Neural progenitor cell (in vitro differentiated cells): ENCODE measurements at regions not wholly inside any gene's neighbourhood (a gene's known extent, or its start where the extent isn't known, plus 50 kb on each side); places are given as distances from the start of the nearest gene placed in this dataset.
"Not testable (repeated sequence)": the region's sequence is repeated elsewhere in the genome, so short reads cannot be mapped to it uniquely, and the experiment has no call there.

ENCODE experiments used
- DNase-seq: peaks from one replicate; pipeline ENCODE4 v3.0.0-alpha.2; 2016; ENCODE audit warnings: low spot score
- H2AFZ ChIP-seq: fragments of 200-600 bp; sonication (generic); replicated peaks from 2 replicates; pipeline ENCODE4 v1.6.1; 2016; ENCODE audit warnings: antibody characterized with exemption
- H3F3A ChIP-seq: fragments of 200-600 bp; sonication (generic); 2 replicates; pipeline ENCODE4 v1.6.1; 2016; ENCODE audit warnings: antibody characterized with exemption, low read depth
- H3K27ac ChIP-seq: fragments of 200-600 bp; sonication (generic); 2 replicates; pipeline ENCODE4 v1.5.1; 2016; ENCODE audit warnings: mild to moderate bottlenecking
- H3K27me3 ChIP-seq: fragments of 200-600 bp; sonication (generic); 2 replicates; pipeline ENCODE4 v1.6.1; 2016; ENCODE audit warnings: mild to moderate bottlenecking, moderate library complexity
- H3K36me3 ChIP-seq: fragments of 200-600 bp; sonication (generic); 2 replicates; pipeline ENCODE4 v1.5.1; 2016
- H3K4me1 ChIP-seq: fragments of 200-600 bp; sonication (generic); 2 replicates; pipeline ENCODE4 v1.6.1; 2016; ENCODE audit warnings: mixed run types
- H3K4me2 ChIP-seq: fragments of 200-600 bp; sonication (generic); 2 replicates; pipeline ENCODE4 v1.6.1; 2016
- H3K4me3 ChIP-seq: fragments of 200-600 bp; sonication (generic); 2 replicates; pipeline ENCODE4 v1.5.1; 2016
- H3K79me2 ChIP-seq: fragments of 200-600 bp; sonication (generic); 2 replicates; pipeline ENCODE4 v1.6.1; 2016; ENCODE audit warnings: low read depth
- H3K9ac ChIP-seq: fragments of 200-600 bp; sonication (generic); 2 replicates; pipeline ENCODE4 v1.6.1; 2016
- H3K9me3 ChIP-seq: fragments of 200-600 bp; sonication (generic); 2 replicates; pipeline ENCODE4 v1.5.1; 2016; ENCODE audit warnings: low read depth
- H4K20me1 ChIP-seq: fragments of 200-600 bp; sonication (generic); 2 replicates; pipeline ENCODE4 v1.6.1; 2016; ENCODE audit warnings: low read depth
- H3K27ac Mint-ChIP-seq: 3 replicates; pipeline ENCODE4 v1.8.0; 2021; ENCODE audit warnings: mixed read lengths
- H3K27me3 Mint-ChIP-seq: 2 replicates; pipeline ENCODE4 v1.8.0; 2022; ENCODE audit warnings: low read depth, mild to moderate bottlenecking, inconsistent platforms, moderate library complexity, mixed read lengths; ENCODE audit not compliant: insufficient read depth
- H3K36me3 Mint-ChIP-seq: 3 replicates; pipeline ENCODE4 v1.8.0; 2021; ENCODE audit warnings: mixed read lengths
- H3K4me1 Mint-ChIP-seq: 3 replicates; pipeline ENCODE4 v1.8.0; 2021; ENCODE audit warnings: mixed read lengths
- H3K4me3 Mint-ChIP-seq: 3 replicates; pipeline ENCODE4 v1.8.0; 2021; ENCODE audit warnings: mild to moderate bottlenecking, moderate library complexity, mixed read lengths
- H3K9me3 Mint-ChIP-seq: 3 replicates; pipeline ENCODE4 v1.8.0; 2020; ENCODE audit warnings: mixed read lengths
- CTCF ChIP-seq: fragments of 200-600 bp; sonication (generic); IDR thresholded peaks from 2 replicates; pipeline ENCODE4 v1.5.1; 2017; ENCODE audit warnings: antibody characterized with exemption, mild to moderate bottlenecking
- EZH2 ChIP-seq: fragments of 200-600 bp; sonication (generic); IDR thresholded peaks from 2 replicates; pipeline ENCODE4 v1.6.1; 2017; ENCODE audit warnings: antibody characterized with exemption, mild to moderate bottlenecking, moderate library complexity
- EZH2phosphoT487 ChIP-seq: fragments of 200-600 bp; sonication (generic); IDR thresholded peaks from 2 replicates; pipeline ENCODE4 v1.6.1; 2017; ENCODE audit warnings: antibody characterized with exemption

- no peaks in the 10 kb centered on the region for H3K36me3 Mint-ChIP-seq
- Histone ChIP-seq H3K9me3 (no peaks in the 10 kb centered on the region), H3F3A (no peaks in the 10 kb centered on the region), H3K9ac (no peak overlapping the region), H3K27me3 (no peaks in the 10 kb centered on the region), H3K4me1 (no peaks in the 10 kb centered on the region), H2AFZ (no peak overlapping the region), H3K36me3 (no peaks in the 10 kb centered on the region), H3K79me2 (no peaks in the 10 kb centered on the region), H4K20me1 (no peaks in the 10 kb centered on the region), H3K27ac (no peak overlapping the region), H3K4me3 (no peak overlapping the region), H3K4me2 (no peak overlapping the region)
- H3K9me3 Mint-ChIP-seq = peaks cover 2% of the 10 kb centered on the region
- no peak overlapping the region for H3K27ac Mint-ChIP-seq
- H3K4me3 Mint-ChIP-seq = no peak overlapping the region
- TF ChIP-seq CTCF (no peak), EZH2phosphoT487 (no peak), EZH2 (no peak)
- DNase-seq = no peak
- H3K4me1 Mint-ChIP-seq = peaks cover 7% of the 10 kb centered on the region
- H3K27me3 Mint-ChIP-seq = no peaks in the 10 kb centered on the region
Observed at GRCh38 chr2:158878003-158878402, 82.9 kb downstream of the DAPL1 start.

GRCh38 chr2:158879229-158879903 is 84.2 kb downstream of the DAPL1 start:
- H3K27ac Mint-ChIP-seq = no peak overlapping the region
- no peaks in the 10 kb centered on the region for H3K27me3 ChIP-seq
- H4K20me1 ChIP-seq = no peaks in the 10 kb centered on the region
- peaks cover 2% of the 10 kb centered on the region for H3K27me3 Mint-ChIP-seq
- H3K79me2 ChIP-seq = no peaks in the 10 kb centered on the region
- H3K4me1 ChIP-seq = no peaks in the 10 kb centered on the region
- peaks cover 7% of the 10 kb centered on the region for H3K4me1 Mint-ChIP-seq
- no peaks in the 10 kb centered on the region for H3K9me3 ChIP-seq
- H3K27ac ChIP-seq = no peak overlapping the region
- H3K4me2 ChIP-seq = no peak overlapping the region
- H3K36me3 ChIP-seq = no peaks in the 10 kb centered on the region
- no peaks in the 10 kb centered on the region for H3F3A ChIP-seq
- H3K4me3 Mint-ChIP-seq = no peak overlapping the region
- no peak for DNase-seq
- no peak overlapping the region for H3K4me3 ChIP-seq
- peaks cover 2% of the 10 kb centered on the region for H3K9me3 Mint-ChIP-seq
- no peak overlapping the region for H2AFZ ChIP-seq
- no peak overlapping the region for H3K9ac ChIP-seq
- TF ChIP-seq CTCF = no peak
- TF ChIP-seq EZH2phosphoT487 = no peak
- no peak for TF ChIP-seq EZH2
- no peaks in the 10 kb centered on the region for H3K36me3 Mint-ChIP-seq

GRCh38 chr2:158882297-158882696 is 86.1 kb upstream of the TANC1 start:
- Histone ChIP-seq H3K27me3 (no peaks in the 10 kb centered on the region), H3K9ac (no peak overlapping the region), H3K27ac (no peak overlapping the region), H2AFZ (no peak overlapping the region), H3K4me2 (no peak overlapping the region), H3K79me2 (no peaks in the 10 kb centered on the region), H3K9me3 (no peaks in the 10 kb centered on the region), H3F3A (no peaks in the 10 kb centered on the region), H3K4me1 (no peaks in the 10 kb centered on the region), H4K20me1 (no peaks in the 10 kb centered on the region), H3K36me3 (no peaks in the 10 kb centered on the region), H3K4me3 (no peak overlapping the region)
- no peak for DNase-seq
- no peak overlapping the region for H3K27ac Mint-ChIP-seq
- TF ChIP-seq EZH2phosphoT487 = no peak
- TF ChIP-seq CTCF = no peak
- TF ChIP-seq EZH2 = no peak
- H3K27me3 Mint-ChIP-seq = peaks cover 2% of the 10 kb centered on the region
- no peaks in the 10 kb centered on the region for H3K9me3 Mint-ChIP-seq
- no peaks in the 10 kb centered on the region for H3K36me3 Mint-ChIP-seq
- H3K4me3 Mint-ChIP-seq = no peak overlapping the region
- H3K4me1 Mint-ChIP-seq = peaks cover 7% of the 10 kb centered on the region

GRCh38 chr2:158884552-158884951 is 83.9 kb upstream of the TANC1 start:
- H3K36me3 ChIP-seq, H3F3A ChIP-seq, H3K27me3 ChIP-seq, H3K36me3 Mint-ChIP-seq, H3K4me3 Mint-ChIP-seq, H3K27ac ChIP-seq, H3K27me3 Mint-ChIP-seq, H3K9me3 ChIP-seq, H3K4me1 ChIP-seq, H4K20me1 ChIP-seq, H2AFZ ChIP-seq, H3K4me2 ChIP-seq, H3K4me3 ChIP-seq, DNase-seq, H3K27ac Mint-ChIP-seq, H3K79me2 ChIP-seq, H3K4me1 Mint-ChIP-seq, H3K9ac ChIP-seq, H3K9me3 Mint-ChIP-seq: not testable (repeated sequence)

GRCh38 chr2:158885018-158885678 is 83.3 kb upstream of the TANC1 start:
- H2AFZ ChIP-seq, H3K27ac ChIP-seq, H3K4me3 Mint-ChIP-seq, H3K36me3 ChIP-seq, DNase-seq, H3K9ac ChIP-seq, H3K4me3 ChIP-seq, H3K4me2 ChIP-seq, H3F3A ChIP-seq, H3K27me3 ChIP-seq, H3K79me2 ChIP-seq, H4K20me1 ChIP-seq, H3K9me3 ChIP-seq, H3K27me3 Mint-ChIP-seq, H3K9me3 Mint-ChIP-seq, H3K4me1 Mint-ChIP-seq, H3K4me1 ChIP-seq, H3K36me3 Mint-ChIP-seq: not testable (repeated sequence)
- peak overlapping the region; percentile 43 for H3K27ac Mint-ChIP-seq

GRCh38 chr2:158885679-158886050 is 82.8 kb upstream of the TANC1 start:
- H3F3A ChIP-seq, H3K9me3 ChIP-seq, H3K4me3 ChIP-seq, H3K27me3 Mint-ChIP-seq, H3K9ac ChIP-seq, H3K27ac Mint-ChIP-seq, H3K4me2 ChIP-seq, DNase-seq, H3K79me2 ChIP-seq, H3K36me3 ChIP-seq, H3K36me3 Mint-ChIP-seq, H3K4me1 Mint-ChIP-seq, H3K27ac ChIP-seq, H3K4me1 ChIP-seq, H3K9me3 Mint-ChIP-seq, H3K27me3 ChIP-seq, H4K20me1 ChIP-seq, H3K4me3 Mint-ChIP-seq, H2AFZ ChIP-seq: not testable (repeated sequence)
